Activated CD4-positive, alpha-beta T cell treated with anti-CD3 and anti-CD28 coated beads for 24 hours (primary cell): ENCODE measurements at regions not wholly inside any gene's neighbourhood (a gene's known extent, or its start where the extent isn't known, plus 50 kb on each side); places are given as distances from the start of the nearest gene placed in this dataset.

Experiments
- DNase-seq, 2 donors: peaks; one replicate each; pipeline ENCODE4 v3.0.0-alpha.2; 2020; ENCODE audit warnings: low read depth in 2 of 2

DNA sequence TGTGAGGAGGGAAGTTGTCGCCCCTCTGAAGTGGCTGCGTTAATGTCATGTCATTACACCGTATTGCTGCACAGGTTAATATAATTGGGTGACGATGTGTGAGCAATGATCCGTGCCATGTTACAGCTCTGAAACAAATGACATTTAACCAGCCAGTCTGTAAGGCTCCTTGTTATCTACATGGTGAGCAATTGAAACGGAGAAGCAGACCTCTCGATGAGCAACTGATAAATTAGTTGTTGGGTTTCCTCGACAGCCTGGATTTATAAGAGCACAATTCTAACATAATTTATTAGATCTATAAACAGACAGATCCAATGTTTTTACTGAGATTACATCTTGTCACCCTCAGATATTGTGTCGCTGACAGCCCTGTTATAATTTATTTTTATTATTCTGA is 49.9 kb upstream of the MAFB start:
- DNase-seq, result no peak

DNA sequence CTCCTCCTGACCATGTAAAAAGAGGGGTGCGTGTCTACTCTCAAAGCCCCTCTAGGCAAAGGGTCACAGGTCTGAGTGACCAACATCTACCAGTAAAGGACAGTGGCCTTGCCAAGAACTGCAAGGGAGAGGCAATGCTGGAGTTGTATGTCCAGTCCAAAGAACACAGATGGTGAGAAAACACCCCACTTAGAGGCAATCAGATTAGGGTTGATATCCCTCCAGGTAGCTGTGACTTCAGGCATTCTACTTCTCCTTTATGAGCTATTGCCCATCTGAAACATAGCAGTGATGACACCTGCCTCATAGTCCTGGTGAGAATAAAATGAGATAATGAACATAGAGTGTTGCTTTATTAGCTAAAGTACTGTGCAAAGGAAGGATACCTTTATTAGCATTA is 50.8 kb upstream of the MAFB start:
- DNase-seq, result no peak

DNA sequence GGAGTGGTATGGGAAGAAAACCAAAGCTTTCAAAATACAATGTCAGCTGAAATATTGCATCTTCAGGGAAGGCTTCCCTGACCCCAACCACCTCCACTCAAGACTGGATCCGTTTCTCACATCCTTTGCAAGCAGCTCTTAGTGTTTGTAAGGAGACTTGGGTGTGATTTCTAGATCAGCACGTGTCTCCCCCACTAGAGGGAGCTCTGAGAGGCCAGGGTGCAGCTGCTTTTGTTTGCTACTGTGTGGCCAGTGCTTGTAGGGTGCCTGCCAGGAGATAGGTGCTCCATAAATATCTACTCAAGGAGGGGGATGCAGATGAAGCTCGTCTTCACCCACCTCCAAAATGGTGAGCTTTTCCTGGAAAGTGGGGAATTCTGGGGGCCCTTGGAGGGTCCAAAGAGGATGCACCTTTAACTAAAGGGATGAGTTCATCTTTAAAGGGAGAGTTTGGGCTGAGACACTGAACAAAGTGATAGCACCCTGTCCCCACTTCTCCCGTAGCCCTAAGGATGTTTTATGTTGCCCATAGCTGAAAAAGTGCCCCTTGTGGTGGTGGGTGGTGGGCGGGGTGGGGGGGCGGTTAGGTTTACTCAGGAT is 52.6 kb upstream of the MAFB start:
- peak; percentile 7 to 15 for DNase-seq

DNA sequence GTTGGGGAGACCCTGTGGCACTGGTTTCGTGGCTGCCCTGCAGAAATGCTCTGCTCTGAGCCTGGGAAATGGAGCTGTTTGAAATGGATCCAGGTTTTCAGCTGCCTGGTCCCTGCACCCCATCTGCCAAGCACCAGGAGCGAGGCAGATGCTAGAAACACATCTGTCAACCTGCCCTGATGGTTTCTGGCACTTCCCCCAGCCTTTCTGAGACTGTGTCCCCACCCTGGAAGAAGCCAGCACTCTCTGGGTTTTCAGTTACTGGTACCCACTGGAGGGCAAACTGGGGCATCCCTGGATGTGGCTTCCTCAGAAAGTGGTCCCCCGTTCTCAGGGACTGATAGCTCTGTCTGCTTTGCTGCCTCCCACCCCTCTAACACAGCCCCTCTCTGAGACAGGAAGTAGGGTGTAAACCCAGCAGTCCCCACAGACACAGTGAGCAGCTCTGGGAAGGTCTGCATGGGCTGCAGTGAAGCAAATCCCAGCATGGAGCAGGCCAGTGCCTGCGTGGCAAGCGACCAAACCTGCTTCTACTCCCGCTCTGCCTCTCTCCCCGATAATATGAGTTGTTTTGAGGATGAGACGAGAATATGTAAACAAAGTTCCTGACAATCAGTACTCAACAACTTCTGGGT is 54.2 kb upstream of the MAFB start:
- DNase-seq, result no peak

DNA sequence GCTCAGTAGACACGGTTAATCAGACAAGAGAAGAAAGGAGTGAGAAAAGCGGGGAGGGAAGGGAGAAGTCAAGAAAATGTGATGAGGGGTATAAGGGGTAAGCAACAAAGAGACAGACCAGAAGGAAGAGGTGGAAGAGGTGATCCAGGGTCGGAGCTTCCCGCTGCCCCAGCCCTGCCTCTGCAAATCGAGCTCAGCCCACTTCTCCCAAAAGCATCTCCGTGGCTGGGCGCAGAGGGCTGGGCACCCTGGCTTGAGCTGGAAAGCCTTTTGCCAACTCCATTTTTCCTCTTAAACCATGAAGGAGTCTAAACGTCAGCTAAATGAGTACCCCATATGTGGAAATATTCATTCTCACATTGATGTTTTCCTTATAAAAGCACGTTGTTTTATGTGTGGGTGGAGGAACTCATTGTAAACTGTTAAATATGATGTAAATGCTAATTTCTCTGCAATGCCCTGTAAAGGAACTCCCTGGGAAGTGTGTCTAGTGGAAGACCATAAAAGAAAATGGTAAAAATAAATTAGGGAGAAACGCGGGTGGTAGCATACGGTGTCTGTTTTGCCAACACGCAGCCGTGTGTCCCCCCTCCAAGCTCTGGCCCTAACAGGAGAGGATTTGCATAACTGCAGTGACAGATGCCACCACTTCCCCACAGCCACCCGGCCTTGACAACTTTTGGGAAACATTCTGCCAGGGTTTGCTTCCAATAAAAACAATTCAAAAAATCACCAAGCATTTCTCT is 55.2 kb upstream of the MAFB start:
- no peak for DNase-seq

DNA sequence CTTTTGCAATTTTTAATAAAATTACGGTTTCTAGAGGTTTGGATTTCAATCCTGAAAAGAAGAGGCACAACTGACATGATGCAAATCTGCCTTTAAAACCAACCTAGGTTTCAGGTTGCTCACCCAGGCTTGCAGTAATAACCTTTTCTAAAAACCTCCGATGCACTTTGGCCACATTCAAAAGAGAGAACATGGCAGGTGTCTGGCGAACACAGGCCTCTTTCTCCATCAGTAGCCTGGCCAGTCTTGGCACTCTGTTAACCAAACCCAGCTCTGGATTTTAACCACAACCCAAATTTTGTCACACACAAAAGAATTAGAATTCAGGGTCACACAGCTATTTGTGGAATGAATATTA is 55.8 kb upstream of the MAFB start:
- no peak for DNase-seq

DNA sequence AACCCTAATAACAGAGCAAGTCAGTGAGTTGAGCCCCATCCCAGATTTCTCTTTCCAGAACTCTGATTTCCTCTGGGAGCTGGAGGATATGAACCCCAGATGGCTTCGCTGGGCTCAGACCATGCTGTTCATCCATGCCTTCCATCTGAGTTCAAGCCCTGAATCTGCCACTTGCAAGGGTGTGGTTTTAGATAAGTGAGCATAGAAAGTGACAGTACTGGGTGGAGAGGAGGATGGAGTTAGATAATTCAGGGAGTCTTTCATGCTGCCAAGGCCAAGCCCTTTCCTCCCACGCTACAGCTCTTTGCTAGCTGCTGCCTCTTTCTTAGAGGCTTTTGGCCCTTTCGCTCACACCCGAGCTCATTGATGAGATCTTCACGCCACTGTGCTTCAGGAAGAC is 57.2 kb upstream of the MAFB start:
- no peak for DNase-seq

DNA sequence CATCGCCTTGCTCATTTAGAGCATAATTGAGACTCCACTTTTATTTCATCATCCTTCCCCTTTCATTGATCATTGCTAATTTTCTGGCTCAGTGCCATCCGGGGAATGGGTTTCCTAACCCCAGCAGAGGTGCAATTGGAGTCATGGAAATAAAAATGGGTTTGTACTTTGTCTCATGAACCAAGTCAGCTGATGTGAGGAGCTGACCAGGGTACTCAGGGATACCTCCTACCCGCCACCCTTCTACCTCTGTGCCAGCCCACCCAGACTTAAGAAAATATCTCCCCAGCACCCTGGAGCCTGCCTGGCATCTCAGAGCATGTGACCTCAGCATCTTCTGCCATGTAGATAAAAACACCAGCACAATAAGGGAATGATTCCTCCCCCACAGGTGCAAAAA is 59.1 kb upstream of the MAFB start:
- no peak for DNase-seq

DNA sequence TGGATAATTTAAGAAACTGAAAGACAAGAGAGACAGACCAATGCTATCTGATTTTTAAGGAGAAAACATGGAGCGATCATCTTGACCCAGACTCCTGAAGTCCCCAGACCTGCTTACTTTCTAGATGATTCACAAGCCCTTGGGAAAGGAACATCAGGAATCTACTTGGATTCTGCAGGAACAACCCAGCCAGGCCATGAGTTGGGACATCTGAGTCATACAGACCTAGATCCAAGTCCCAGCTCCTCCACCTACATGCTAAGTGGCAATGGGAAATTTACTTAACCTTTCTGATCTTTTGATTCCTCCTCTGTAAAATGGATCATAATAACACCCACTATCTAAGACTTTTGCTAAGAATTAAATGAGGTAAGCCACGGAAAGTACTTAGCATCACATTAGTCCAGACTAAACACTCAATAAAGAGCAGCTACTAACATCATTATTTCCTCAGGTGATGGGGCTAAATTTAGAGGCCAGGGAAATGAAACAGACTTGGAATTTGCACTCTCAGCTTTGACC is 61.0 kb upstream of the MAFB start:
- no peak for DNase-seq

DNA sequence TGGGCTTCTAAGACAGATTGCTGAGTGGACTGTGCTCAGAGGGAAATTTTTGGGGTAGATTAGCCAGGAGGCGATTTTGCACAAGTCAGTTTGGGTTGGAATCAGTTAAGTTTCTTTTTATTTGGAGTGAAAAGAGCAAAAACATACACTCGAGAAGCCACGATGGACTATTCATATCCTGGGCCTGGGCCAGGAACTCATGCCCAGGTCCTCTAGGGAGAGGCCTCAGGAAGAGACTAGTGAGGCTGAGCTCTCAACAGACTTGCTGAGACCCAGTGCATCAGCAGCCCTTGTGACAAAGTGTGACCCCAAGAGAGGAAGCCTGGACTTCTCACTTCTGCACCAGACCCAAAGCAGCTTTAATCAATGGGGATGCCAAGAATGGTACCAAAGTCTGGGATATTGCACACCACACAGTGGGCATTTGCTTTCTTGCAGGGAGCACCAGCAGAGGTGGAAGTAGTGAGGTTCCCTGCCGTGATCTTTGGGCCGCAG is 61.6 kb upstream of the MAFB start:
- DNase-seq, result no peak

DNA sequence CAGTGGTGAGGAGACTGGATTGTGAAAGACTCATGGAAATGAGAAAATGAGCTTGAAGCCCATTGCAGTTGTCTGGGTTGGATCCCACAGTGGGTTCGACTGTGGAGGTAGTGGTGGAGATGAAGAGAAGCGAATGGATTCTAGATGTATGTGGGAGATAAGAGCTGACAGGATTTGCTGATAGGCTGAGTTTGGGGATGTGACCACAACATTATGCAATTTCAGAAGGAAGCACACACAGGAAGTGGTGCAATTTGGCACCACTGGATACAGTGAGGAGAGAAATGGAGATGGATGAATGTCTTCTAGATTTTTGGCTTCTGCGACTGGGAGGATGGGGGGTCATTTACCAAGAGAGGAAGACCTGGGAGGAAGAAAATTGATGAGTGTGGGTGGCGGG is 64.4 kb upstream of the MAFB start:
- no peak for DNase-seq

DNA sequence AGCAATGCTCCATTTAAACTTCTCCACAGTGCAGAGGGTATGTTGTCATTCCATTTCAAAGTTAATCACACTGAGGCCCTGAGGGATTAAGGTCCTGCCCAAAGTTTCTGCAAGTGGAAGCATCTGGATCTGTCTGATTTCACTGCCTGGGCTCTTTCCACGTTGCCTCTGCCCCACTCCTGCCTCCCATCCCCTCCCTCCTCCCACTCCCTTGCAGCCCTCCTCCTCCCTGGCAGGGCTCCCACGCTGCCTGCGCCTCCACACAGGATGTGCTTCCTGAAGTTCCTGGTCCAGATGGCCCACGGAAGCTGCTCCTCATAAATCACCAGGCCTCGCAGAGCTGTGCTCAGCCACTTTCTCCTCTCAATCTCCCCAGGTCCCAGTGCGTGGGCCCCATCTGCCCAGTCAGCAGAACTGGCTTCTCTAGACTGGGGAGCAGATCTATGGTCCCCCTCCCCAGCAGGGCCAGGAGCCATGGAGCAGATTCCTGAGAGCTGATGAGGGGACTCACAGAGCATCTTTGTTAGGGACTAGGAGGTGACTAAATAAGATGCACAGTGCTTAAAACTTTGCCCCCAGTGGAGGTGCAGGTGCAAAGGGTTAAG is 65.4 kb upstream of the MAFB start:
- no peak for DNase-seq

DNA sequence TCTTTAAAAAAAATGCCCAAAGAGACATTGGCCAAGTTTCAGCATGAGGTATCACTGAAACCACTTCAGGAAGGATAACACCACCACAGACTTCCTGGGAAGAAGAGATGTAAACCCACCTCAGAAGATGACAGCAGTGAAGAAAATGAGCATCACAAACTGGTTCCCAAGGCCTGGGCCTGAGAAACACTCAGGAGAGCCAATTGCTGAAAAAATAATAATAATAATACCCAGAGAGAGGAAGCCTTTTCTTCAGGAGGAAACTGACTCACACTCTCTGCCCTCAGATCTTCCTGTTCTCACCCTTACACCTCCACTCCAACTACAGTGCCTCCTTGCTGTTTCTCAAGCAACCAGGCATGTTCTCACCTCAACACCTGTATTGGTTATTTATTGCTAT is 68.1 kb upstream of the MAFB start:
- DNase-seq, result no peak

DNA sequence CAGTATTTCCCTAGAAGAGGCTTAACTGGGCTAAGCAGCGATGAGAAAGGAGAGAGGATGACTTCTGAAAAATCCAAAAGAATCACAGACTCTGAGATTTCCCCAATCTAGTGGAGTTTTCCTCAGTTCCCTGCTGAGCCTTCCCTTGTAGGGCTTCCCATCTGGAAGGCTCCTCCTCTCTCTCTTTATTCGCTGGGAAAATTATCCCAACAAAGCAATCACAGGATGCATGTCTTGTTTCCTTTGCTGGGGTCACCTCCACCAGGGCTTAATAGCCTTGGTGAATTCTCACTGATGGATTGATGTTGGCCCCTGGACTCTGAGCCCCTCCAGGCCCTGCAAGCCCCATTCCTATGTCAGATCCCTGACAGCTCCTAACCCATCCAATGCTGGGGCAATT is 69.8 kb upstream of the MAFB start:
- DNase-seq, result no peak

DNA sequence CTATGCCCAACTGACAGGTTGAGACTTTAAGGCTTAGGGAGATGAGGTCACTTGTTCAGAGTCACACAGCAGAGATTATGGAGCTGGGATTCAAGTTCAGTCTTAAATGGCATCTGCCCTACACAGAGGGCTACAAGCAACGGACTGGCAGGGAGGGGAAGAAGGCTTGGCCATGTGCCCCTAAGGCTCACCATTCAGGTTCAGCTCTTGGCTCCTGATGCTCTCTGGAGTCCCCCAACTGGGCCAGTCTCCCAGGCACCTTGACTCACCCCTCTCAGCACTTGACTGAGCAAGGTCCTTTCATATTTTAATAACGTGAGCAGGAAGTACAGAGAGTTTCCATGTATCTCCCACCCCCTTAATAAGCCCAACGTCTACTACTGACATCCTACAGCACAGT is 71.4 kb upstream of the MAFB start:
- DNase-seq, result no peak

DNA sequence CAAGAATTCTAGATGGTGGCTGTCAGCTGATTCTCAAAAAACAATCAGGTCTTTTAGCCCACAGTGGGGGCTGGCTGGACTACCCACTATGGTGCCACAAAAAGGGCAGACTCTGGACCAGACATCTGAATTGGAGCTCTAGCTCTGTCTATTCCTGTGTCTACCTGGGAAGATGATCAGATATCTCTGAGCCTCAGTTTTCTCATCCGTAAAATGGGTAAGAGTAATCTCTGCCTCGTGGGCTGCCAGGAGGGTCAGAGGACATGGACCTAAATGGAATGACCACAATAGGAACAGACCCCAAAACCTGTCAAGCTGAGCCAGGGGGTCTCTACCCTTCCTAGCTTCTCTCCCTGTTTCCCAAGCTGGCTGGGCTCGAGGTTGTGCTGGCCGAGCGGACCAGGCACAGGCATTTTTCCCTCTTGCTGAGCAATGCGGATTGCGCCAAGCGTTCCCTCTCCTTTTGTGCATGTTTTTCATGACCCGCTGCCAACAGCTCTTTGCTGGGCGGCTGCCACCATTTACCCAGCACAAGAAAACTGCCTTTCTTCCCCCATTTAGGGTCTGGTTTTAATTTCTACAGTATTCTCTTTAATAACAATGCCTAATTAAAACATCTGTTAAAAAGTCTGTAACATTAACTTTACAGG is 74.7 kb upstream of the MAFB start:
- no peak for DNase-seq

DNA sequence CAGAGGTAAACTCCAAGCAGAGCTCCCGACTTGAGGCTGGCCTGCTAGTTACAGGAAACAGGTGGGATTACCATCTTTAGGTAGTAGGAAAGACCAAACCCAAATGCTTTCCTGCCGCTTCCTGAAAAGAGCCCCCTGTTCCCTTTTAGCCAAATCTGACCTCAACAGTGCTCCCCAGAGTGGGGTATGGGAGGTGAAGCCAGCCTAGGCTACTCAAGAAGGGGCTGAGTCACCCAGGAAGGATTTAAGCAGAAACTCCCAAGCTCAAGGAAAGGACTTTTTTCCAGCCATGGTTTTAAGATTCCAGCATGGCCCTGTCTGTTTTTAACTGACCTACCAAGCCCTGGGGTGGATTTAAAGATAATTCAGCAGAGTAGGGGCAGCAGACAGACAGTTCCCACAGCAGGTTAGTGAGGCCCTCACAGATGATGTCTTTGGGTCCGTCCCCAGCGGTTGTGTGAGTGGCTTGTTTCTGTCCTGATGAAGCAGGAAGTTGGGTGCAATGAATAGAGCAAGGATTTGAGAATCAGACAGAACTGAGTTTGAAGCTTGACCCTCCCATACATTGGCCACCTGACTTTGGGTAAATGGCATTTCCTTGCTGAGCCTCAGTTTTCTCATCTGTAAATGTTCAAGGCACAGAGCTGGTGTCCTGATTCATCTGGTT is 76.9 kb upstream of the MAFB start:
- DNase-seq, result no peak

DNA sequence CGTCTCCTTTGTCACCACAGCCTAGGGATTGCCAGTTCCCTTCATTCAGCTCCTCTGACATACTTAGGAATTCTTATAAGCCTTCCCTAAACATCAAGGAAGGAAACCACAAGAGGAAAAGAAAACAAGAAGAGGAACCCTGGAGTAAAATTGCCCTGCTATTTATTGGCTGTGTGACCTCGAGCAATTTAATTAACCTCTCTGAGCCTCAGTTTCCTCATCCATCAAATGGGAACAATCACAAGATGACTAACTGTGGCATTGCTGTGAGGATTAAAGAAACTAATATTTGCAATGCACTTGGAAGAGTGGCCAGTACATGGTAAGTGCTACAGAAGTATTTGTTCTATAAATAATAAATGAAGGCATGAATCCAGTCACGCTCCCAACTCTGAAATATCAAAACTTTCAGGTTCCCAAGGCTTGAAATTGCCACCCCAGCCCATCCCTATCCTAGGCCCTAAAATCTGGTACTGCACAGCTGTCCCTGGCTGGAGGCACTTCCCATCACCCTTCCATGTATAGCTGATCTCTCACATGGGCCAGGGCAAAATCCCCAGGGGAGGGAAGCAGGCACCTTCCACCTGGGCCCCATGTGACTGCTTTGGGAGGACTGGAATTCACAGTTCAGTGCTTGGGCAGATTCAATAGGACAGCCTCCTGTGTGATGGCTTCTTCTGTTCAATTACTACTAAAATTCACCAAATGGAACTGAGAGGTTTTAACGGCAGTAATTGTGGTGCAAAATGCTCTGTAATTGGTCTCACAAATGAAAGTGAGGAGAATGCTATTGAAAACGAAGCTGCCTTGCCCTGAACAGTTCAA is 78.0 kb upstream of the MAFB start:
- no peak for DNase-seq

DNA sequence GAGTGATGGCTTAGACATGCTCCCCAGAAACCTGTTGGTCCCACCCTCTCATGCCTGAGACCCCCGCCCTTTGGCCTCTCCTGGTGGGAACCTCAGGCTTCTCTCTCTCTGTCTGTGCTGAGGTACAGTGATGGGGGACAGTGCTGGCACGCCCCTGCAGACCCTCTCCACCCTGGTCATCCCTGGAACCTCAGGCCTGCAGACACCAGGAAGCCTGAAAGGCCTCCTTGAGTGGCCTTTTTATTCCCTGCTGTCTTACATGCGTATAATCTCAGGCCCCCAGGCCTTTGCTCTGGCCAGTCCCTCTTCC is 78.5 kb upstream of the MAFB start:
- no peak for DNase-seq

DNA sequence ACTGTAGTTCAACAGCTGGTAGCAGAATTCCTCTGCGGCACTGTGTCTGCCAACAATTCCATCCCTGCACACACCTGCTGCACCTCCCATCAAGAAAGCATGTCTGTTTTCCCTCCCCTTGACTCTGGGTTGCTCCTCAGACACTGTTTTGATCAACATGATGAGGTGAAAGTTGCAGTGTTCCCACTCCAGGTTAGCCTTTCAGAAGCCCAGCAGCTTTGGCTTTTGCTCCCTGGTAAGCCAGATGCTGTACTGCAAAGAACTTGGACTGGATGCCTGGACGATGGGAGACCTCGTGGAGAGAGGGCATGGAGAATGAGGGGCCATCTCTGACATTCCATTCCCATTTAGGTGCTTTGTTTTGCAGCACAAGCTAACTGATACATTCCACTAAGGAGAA is 79.1 kb upstream of the MAFB start:
- DNase-seq, result no peak

DNA sequence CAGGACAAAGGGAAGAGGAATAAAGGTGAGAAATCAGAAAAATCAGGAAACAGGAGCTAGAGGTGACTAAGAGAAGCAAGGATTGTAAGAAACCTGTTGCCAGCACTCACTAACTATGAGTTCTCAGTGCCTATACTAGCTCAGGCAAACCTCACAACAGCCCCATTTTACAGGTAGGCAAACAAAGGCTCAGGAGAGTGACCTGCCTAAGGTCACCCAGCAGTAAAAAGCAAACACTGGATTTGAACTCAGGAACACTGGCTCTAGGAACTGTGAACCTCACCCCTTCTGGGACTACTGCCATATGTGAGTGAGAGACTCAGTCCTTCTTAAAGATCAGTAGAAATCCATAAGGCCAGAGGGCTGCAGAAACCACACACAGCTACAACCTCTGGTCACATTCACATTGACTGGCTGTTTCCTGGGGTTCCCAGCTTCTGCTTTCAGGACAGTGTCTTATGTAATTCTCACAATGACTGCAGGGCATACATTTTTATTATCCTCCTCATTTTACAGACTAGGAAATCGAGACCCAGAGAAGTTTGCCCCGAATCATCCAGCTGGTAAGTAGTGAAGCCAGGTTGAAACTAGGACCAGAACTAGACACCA is 80.7 kb upstream of the MAFB start:
- DNase-seq, result no peak
